ENCODE measurements at regions not wholly inside any gene's neighbourhood (a gene's known extent, or its start where the extent isn't known, plus 50 kb on each side); places are given as distances from the start of the nearest gene placed in this dataset.

DNA sequence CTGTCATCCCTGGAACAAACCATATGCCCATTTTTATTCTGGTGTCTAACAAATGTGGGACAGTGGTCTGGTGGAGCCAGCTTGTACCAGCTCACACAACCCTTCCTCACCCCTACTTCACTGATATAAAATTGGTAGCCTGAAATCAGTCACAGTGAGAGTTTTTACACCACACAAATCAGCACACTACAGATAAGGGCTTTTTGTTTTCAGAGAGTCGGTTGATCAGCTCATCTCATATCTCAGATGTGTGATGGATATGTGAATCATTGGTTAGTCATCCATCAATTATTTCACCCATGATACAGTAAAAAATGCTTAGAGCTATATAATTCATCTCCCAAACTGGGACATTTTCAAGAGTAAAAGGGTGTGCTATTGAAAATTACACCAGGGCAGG lies 529.2 kb downstream of the EBF1 start:
- TF ChIP-seq, protein P1, sequence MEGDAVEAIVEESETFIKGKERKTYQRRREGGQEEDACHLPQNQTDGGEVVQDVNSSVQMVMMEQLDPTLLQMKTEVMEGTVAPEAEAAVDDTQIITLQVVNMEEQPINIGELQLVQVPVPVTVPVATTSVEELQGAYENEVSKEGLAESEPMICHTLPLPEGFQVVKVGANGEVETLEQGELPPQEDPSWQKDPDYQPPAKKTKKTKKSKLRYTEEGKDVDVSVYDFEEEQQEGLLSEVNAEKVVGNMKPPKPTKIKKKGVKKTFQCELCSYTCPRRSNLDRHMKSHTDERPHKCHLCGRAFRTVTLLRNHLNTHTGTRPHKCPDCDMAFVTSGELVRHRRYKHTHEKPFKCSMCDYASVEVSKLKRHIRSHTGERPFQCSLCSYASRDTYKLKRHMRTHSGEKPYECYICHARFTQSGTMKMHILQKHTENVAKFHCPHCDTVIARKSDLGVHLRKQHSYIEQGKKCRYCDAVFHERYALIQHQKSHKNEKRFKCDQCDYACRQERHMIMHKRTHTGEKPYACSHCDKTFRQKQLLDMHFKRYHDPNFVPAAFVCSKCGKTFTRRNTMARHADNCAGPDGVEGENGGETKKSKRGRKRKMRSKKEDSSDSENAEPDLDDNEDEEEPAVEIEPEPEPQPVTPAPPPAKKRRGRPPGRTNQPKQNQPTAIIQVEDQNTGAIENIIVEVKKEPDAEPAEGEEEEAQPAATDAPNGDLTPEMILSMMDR (IDR thresholded peaks at IDR 0.05): no peak
- TF ChIP-seq POLR2A (IDR thresholded peaks at IDR 0.05): no peak

All from Peyer's patch (tissue), 4 donors.